ENCODE measurements at regions not wholly inside any gene's neighbourhood (a gene's known extent, or its start where the extent isn't known, plus 50 kb on each side); places are given as distances from the start of the nearest gene placed in this dataset.

DNA sequence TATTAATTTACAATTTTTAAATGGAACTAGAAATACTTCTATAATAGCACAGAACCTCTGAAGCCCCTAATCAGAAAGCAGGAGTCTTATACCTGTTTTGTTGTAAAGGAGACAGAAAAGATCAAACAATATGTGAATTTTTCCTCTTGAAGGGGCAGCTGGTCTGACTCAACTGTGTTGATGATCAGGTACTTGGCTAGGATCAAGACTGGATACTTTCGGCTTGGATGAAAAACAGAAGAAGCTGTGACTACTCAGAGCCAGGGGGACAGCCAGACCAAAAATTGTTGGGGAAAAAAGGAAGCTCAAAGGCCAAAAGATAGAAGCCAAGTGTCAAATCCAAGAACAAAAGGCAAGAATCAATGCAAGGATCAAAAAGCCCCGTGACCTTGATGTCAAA is 195.6 kb downstream of the KCTD12 start:
- no peak for TF ChIP-seq POLR2A (IDR thresholded peaks at IDR 0.05)
- TF ChIP-seq, protein P1, sequence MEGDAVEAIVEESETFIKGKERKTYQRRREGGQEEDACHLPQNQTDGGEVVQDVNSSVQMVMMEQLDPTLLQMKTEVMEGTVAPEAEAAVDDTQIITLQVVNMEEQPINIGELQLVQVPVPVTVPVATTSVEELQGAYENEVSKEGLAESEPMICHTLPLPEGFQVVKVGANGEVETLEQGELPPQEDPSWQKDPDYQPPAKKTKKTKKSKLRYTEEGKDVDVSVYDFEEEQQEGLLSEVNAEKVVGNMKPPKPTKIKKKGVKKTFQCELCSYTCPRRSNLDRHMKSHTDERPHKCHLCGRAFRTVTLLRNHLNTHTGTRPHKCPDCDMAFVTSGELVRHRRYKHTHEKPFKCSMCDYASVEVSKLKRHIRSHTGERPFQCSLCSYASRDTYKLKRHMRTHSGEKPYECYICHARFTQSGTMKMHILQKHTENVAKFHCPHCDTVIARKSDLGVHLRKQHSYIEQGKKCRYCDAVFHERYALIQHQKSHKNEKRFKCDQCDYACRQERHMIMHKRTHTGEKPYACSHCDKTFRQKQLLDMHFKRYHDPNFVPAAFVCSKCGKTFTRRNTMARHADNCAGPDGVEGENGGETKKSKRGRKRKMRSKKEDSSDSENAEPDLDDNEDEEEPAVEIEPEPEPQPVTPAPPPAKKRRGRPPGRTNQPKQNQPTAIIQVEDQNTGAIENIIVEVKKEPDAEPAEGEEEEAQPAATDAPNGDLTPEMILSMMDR (IDR thresholded peaks at IDR 0.05) = no peak

Data from body of pancreas (tissue), 4 donors.